ENCODE measurements at regions not wholly inside any gene's neighbourhood (a gene's known extent, or its start where the extent isn't known, plus 50 kb on each side); places are given as distances from the start of the nearest gene placed in this dataset.
"Not testable (repeated sequence)": the region's sequence is repeated elsewhere in the genome, so short reads cannot be mapped to it uniquely, and the experiment has no call there.

DNA sequence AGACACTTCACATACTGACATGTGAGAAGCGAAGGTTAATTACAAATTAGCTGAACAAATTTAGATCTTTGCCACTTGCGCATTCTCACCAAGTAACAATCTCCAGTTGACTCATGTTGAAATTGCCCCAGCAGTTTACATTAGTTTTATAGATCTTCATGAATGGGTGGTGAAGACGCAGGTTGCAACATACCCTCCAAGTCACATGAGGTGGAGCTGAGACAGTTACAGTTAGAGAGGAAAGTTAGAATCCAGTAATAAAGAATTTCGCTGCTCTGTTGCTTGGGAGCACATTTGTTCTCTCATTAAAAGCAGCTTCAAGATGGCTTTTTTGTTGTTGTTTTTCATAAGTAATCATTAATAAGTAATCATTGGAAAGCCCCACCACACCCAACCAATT, 119.7 kb downstream of the LAT start:
- TF ChIP-seq, protein P1, sequence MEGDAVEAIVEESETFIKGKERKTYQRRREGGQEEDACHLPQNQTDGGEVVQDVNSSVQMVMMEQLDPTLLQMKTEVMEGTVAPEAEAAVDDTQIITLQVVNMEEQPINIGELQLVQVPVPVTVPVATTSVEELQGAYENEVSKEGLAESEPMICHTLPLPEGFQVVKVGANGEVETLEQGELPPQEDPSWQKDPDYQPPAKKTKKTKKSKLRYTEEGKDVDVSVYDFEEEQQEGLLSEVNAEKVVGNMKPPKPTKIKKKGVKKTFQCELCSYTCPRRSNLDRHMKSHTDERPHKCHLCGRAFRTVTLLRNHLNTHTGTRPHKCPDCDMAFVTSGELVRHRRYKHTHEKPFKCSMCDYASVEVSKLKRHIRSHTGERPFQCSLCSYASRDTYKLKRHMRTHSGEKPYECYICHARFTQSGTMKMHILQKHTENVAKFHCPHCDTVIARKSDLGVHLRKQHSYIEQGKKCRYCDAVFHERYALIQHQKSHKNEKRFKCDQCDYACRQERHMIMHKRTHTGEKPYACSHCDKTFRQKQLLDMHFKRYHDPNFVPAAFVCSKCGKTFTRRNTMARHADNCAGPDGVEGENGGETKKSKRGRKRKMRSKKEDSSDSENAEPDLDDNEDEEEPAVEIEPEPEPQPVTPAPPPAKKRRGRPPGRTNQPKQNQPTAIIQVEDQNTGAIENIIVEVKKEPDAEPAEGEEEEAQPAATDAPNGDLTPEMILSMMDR (IDR thresholded peaks at IDR 0.05), result not testable (repeated sequence)
- TF ChIP-seq POLR2A (IDR thresholded peaks at IDR 0.05), result not testable (repeated sequence)
